ENCODE measurements at regions not wholly inside any gene's neighbourhood (a gene's known extent, or its start where the extent isn't known, plus 50 kb on each side); places are given as distances from the start of the nearest gene placed in this dataset.

GRCh38 chr1:57800376-57800775 is 376.5 kb upstream of the DAB1 start:
- no peak for TF ChIP-seq CTCF (conservative IDR thresholded peaks at IDR 0.05; ENCODE audit: low read depth, low read length)
- TF ChIP-seq EZH2 (IDR thresholded peaks at IDR 0.05; ENCODE audit: borderline replicate concordance, low read depth, low read length, poor library complexity, severe bottlenecking) = no peak
